ENCODE measurements at regions not wholly inside any gene's neighbourhood (a gene's known extent, or its start where the extent isn't known, plus 50 kb on each side); places are given as distances from the start of the nearest gene placed in this dataset.

GRCh38 chr1:157404614-157405013 lies 147.7 kb downstream of the FCRL5 start:
- H3K4me3 ChIP-seq: no peak overlapping the region
- ATAC-seq (ENCODE audit: insufficient number of reproducible peaks, low FRiP score, low read depth) (no peak), DNase-seq (ENCODE audit: low spot score) (no peak)
- no peaks in the 10 kb centered on the region for H3K9me3 ChIP-seq
- TF ChIP-seq, protein P1, sequence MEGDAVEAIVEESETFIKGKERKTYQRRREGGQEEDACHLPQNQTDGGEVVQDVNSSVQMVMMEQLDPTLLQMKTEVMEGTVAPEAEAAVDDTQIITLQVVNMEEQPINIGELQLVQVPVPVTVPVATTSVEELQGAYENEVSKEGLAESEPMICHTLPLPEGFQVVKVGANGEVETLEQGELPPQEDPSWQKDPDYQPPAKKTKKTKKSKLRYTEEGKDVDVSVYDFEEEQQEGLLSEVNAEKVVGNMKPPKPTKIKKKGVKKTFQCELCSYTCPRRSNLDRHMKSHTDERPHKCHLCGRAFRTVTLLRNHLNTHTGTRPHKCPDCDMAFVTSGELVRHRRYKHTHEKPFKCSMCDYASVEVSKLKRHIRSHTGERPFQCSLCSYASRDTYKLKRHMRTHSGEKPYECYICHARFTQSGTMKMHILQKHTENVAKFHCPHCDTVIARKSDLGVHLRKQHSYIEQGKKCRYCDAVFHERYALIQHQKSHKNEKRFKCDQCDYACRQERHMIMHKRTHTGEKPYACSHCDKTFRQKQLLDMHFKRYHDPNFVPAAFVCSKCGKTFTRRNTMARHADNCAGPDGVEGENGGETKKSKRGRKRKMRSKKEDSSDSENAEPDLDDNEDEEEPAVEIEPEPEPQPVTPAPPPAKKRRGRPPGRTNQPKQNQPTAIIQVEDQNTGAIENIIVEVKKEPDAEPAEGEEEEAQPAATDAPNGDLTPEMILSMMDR (IDR thresholded peaks at IDR 0.05): no peak
- no peak overlapping the region for H3K27ac ChIP-seq
- no peaks in the 10 kb centered on the region for H3K4me1 ChIP-seq (ENCODE audit: control insufficient read depth in 1 of 2, low read depth in 2 of 2)
- no peaks in the 10 kb centered on the region for H3K27me3 ChIP-seq (replicated peaks; ENCODE audit: insufficient read depth)
- H3K36me3 ChIP-seq: no peaks in the 10 kb centered on the region

DNA sequence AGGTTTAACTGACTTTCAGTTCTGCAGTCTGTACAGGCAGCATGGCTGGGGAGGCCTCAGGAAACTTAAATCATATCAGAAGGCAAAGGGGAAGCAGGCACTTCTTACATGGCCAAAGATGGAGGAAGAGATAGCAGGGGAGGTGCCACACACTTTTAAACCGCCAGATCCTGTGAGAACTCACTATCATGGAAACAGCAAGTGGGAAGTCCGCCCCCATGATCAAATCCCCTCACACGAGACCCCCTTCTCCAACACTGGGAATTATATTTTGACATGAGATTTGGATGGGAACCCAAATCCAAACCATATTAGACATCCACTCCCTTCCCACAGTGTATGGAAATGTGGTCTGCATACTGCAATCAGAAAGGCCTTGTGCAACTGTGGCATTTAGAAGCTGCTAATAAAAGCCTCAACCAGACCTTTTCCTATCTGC lies 148.2 kb downstream of the FCRL5 start:
- H3K4me1 ChIP-seq (ENCODE audit: control insufficient read depth in 1 of 2, low read depth in 2 of 2): no peaks in the 10 kb centered on the region
- no peak overlapping the region for H3K4me3 ChIP-seq
- H3K27me3 ChIP-seq (replicated peaks; ENCODE audit: insufficient read depth): no peaks in the 10 kb centered on the region
- no peak overlapping the region for H3K27ac ChIP-seq
- H3K9me3 ChIP-seq: no peaks in the 10 kb centered on the region
- no peak for ATAC-seq (ENCODE audit: insufficient number of reproducible peaks, low FRiP score, low read depth)
- TF ChIP-seq, protein P1 (IDR thresholded peaks at IDR 0.05): no peak
- no peak for DNase-seq (ENCODE audit: low spot score)
- H3K36me3 ChIP-seq: no peaks in the 10 kb centered on the region

- H3K4me1 ChIP-seq (ENCODE audit: control insufficient read depth in 1 of 2, low read depth in 2 of 2): no peaks in the 10 kb centered on the region
- no peaks in the 10 kb centered on the region for H3K36me3 ChIP-seq
- H3K27ac ChIP-seq: no peak overlapping the region
- no peak overlapping the region for H3K4me3 ChIP-seq
- TF ChIP-seq, protein P1 (IDR thresholded peaks at IDR 0.05): no peak
- H3K27me3 ChIP-seq (replicated peaks; ENCODE audit: insufficient read depth): no peaks in the 10 kb centered on the region
- ATAC-seq (ENCODE audit: insufficient number of reproducible peaks, low FRiP score, low read depth) (no peak), DNase-seq (ENCODE audit: low spot score) (no peak)
- H3K9me3 ChIP-seq: no peaks in the 10 kb centered on the region
Measured at GRCh38 chr1:157403608-157404007, 148.7 kb downstream of the FCRL5 start.

GRCh38 chr1:157403203-157403602 lies 149.1 kb downstream of the FCRL5 start:
- no peaks in the 10 kb centered on the region for H3K27me3 ChIP-seq (replicated peaks; ENCODE audit: insufficient read depth)
- TF ChIP-seq, protein P1 (IDR thresholded peaks at IDR 0.05): no peak
- ATAC-seq (ENCODE audit: insufficient number of reproducible peaks, low FRiP score, low read depth) (no peak), DNase-seq (ENCODE audit: low spot score) (no peak)
- no peak overlapping the region for H3K27ac ChIP-seq
- no peaks in the 10 kb centered on the region for H3K9me3 ChIP-seq
- no peak overlapping the region for H3K4me3 ChIP-seq
- no peaks in the 10 kb centered on the region for H3K4me1 ChIP-seq (ENCODE audit: control insufficient read depth in 1 of 2, low read depth in 2 of 2)
- no peaks in the 10 kb centered on the region for H3K36me3 ChIP-seq

- TF ChIP-seq, protein P1 (IDR thresholded peaks at IDR 0.05): no peak
- no peak overlapping the region for H3K4me3 ChIP-seq
- H3K36me3 ChIP-seq: no peaks in the 10 kb centered on the region
- no peaks in the 10 kb centered on the region for H3K27me3 ChIP-seq (replicated peaks; ENCODE audit: insufficient read depth)
- H3K9me3 ChIP-seq: no peaks in the 10 kb centered on the region
- no peak overlapping the region for H3K27ac ChIP-seq
- ATAC-seq (ENCODE audit: insufficient number of reproducible peaks, low FRiP score, low read depth): no peak
- no peaks in the 10 kb centered on the region for H3K4me1 ChIP-seq (ENCODE audit: control insufficient read depth in 1 of 2, low read depth in 2 of 2)
- no peak for DNase-seq (ENCODE audit: low spot score)
Measured at GRCh38 chr1:157400766-157401165, 151.5 kb downstream of the FCRL5 start.

Data from thoracic aorta (tissue), 2 donors.